Suprapubic skin (tissue), 4 donors: ENCODE measurements at regions not wholly inside any gene's neighbourhood (a gene's known extent, or its start where the extent isn't known, plus 50 kb on each side); places are given as distances from the start of the nearest gene placed in this dataset.
"Not testable (repeated sequence)": the region's sequence is repeated elsewhere in the genome, so short reads cannot be mapped to it uniquely, and the experiment has no call there.

Experiments used
- DNase-seq, 2 donors: peaks; one replicate each; pipeline ENCODE4 v3.0.0-alpha.2; 2019; ENCODE audit warnings: low spot score in 2 of 2
- H3K27ac ChIP-seq: fragments of 200-600 bp; sonication (generic); one replicate; pipeline ENCODE4 v1.5.1; 2019
- H3K27me3 ChIP-seq: fragments of 200-600 bp; sonication (generic); one replicate; pipeline ENCODE4 v1.5.1; 2019
- H3K36me3 ChIP-seq: fragments of 200-600 bp; sonication (generic); one replicate; pipeline ENCODE4 v1.5.1; 2019
- H3K4me1 ChIP-seq: fragments of 200-600 bp; sonication (generic); one replicate; pipeline ENCODE4 v1.5.1; 2019
- H3K4me3 ChIP-seq: fragments of 200-600 bp; sonication (generic); one replicate; pipeline ENCODE4 v1.5.1; 2019; ENCODE audit warnings: mild to moderate bottlenecking
- H3K9me3 ChIP-seq: fragments of 200-600 bp; sonication (generic); one replicate; pipeline ENCODE4 v1.5.1; 2019
- CTCF ChIP-seq, 2 donors: fragments of 200-600 bp in 1 of 2; fragments of 450-650 bp in 1 of 2; sonication (generic) in 1 of 2; IDR thresholded peaks; one replicate each; pipeline ENCODE4 v1.5.1; 2016 to 2019; ENCODE audit warnings: antibody characterized with exemption in 2 of 2, mild to moderate bottlenecking in 1 of 2, moderate library complexity in 1 of 2
- EP300 ChIP-seq: sonication (generic); formaldehyde crosslinking; IDR thresholded peaks from one replicate; pipeline ENCODE4 v1.6.1; 2017; ENCODE audit warnings: antibody characterized with exemption
- POLR2A ChIP-seq, 2 donors: fragments of 450-650 bp; IDR thresholded peaks; one replicate each; pipeline ENCODE4 v1.6.1; 2017; ENCODE audit warnings: antibody characterized with exemption in 2 of 2, mild to moderate bottlenecking in 2 of 2, moderate library complexity in 2 of 2
- POLR2AphosphoS5 ChIP-seq, 3 donors: sonication (generic); formaldehyde crosslinking; IDR thresholded peaks; one replicate each; pipeline ENCODE4 v1.6.1; 2017; ENCODE audit warnings: antibody characterized with exemption in 3 of 3
- WGBS: methylation state at CpG from one replicate; pipeline ENCODE4 v1.1.5; 2018; 5-methylcytosine and 5-hydroxymethylcytosine counted together

- TF ChIP-seq EP300 (no peak), POLR2A (IDR thresholded peaks at IDR 0.05) (no peak), POLR2AphosphoS5 (IDR thresholded peaks at IDR 0.05) (no peak), CTCF (IDR thresholded peaks at IDR 0.05) (no peak)
Observed at GRCh38 chr15:26029146-26029545, 166.0 kb upstream of the ATP10A start.

DNA sequence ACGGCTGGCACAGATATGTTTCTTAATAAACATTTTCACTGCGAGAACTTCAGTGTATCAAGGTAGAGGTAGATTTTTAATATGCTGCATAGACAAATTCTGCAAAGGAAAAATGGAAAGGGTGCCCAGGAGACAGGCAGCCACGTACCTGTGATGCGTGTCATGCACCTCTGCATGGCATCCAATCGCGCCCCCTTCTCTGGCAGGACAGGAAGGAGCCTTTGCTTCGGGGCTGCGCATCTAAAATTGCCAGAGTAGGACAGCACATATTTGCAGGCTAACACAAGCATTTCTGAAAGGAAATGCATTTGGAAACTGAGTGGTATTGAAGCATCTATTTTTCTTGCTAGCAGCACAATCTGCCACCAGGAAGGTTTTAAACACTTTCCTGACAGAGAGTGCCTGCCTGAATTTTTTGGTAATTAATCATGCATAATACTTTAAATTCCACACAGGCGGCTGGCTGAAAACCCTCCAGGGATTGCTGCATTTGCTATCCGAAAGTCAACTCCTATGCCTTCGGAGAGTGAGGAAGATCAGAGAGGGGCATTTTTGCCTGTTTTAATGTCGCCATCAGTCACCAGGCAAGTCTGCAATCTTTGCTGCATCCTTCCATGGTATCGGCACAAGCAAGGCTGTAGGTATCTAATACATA is 165.1 kb upstream of the ATP10A start:
- TF ChIP-seq POLR2AphosphoS5 (IDR thresholded peaks at IDR 0.05) (no peak), EP300 (no peak), POLR2A (IDR thresholded peaks at IDR 0.05) (no peak)
- no peaks in the 10 kb centered on the region for H3K4me1 ChIP-seq
- peaks cover 22% of the 10 kb centered on the region for H3K27me3 ChIP-seq
- 58% methylated on average over 13 of the region's 13 CpGs for WGBS
- H3K27ac ChIP-seq: no peak overlapping the region
- H3K9me3 ChIP-seq: no peaks in the 10 kb centered on the region
- H3K36me3 ChIP-seq: no peaks in the 10 kb centered on the region
- H3K4me3 ChIP-seq: no peak overlapping the region
- DNase-seq: peak; percentile 10 to 47

More at GRCh38 chr15:26029146-26029545, 166.0 kb upstream of the ATP10A start:
- DNase-seq: no peak
- Histone ChIP-seq H3K4me3 (no peak overlapping the region), H3K36me3 (no peaks in the 10 kb centered on the region), H3K27ac (no peak overlapping the region), H3K27me3 (peaks cover 22% of the 10 kb centered on the region), H3K4me1 (no peaks in the 10 kb centered on the region), H3K9me3 (no peaks in the 10 kb centered on the region)
- 78% methylated on average over 6 of the region's 6 CpGs for WGBS

GRCh38 chr15:26026671-26027070 is 163.5 kb upstream of the ATP10A start:
- DNase-seq: peak in 1 of 2 donors; percentile 4
- H3K4me3 ChIP-seq, H3K36me3 ChIP-seq, H3K27ac ChIP-seq, H3K9me3 ChIP-seq, H3K4me1 ChIP-seq: not testable (repeated sequence)
- 79% methylated on average over 3 of the region's 3 CpGs for WGBS
- peaks cover 14% of the 10 kb centered on the region for H3K27me3 ChIP-seq

GRCh38 chr15:26024241-26024640 is 161.1 kb upstream of the ATP10A start:
- no peak for TF ChIP-seq POLR2AphosphoS5 (IDR thresholded peaks at IDR 0.05)
- TF ChIP-seq POLR2A (IDR thresholded peaks at IDR 0.05): no peak
- TF ChIP-seq EP300: no peak
- no peak for TF ChIP-seq CTCF (IDR thresholded peaks at IDR 0.05)
- no peak for DNase-seq
- no peaks in the 10 kb centered on the region for H3K36me3 ChIP-seq
- no peak overlapping the region for H3K4me3 ChIP-seq
- H3K9me3 ChIP-seq: no peaks in the 10 kb centered on the region
- H3K27me3 ChIP-seq: peaks cover 9% of the 10 kb centered on the region
- H3K4me1 ChIP-seq: no peaks in the 10 kb centered on the region
- no peak overlapping the region for H3K27ac ChIP-seq
- 94% methylated on average over 4 of the region's 4 CpGs for WGBS

DNA sequence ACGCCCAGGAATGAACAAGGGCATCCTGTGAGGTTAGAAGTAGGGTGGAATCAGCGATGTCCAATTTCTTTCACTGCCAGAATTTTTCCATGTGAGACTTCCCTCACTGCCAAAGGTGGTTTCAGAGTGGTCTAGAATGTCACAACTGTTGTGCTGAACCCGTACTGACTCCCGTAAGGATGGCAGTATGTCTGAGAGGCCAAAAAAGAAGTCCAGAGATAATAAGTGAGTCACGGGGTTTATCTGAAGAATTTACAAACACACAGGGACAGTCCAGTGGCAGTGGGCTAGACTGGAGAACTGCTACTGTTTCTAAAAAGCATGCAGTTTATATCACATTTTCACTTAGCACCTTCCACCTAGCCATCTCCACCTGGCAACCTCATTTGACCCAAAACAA is 160.6 kb upstream of the ATP10A start:
- 88% methylated on average over 5 of the region's 5 CpGs for WGBS
- no peak overlapping the region for H3K27ac ChIP-seq
- peaks cover 6% of the 10 kb centered on the region for H3K27me3 ChIP-seq
- no peaks in the 10 kb centered on the region for H3K4me1 ChIP-seq
- TF ChIP-seq CTCF (IDR thresholded peaks at IDR 0.05) (no peak), POLR2AphosphoS5 (IDR thresholded peaks at IDR 0.05) (no peak), EP300 (no peak), POLR2A (IDR thresholded peaks at IDR 0.05) (no peak)
- no peaks in the 10 kb centered on the region for H3K36me3 ChIP-seq
- no peak for DNase-seq
- no peak overlapping the region for H3K4me3 ChIP-seq
- no peaks in the 10 kb centered on the region for H3K9me3 ChIP-seq

GRCh38 chr15:26023231-26023630 is 160.1 kb upstream of the ATP10A start:
- no peak overlapping the region for H3K4me3 ChIP-seq
- peak in 1 of 2 donors; percentile 16 for DNase-seq
- H3K4me1 ChIP-seq: no peaks in the 10 kb centered on the region
- WGBS: 89% methylated on average over 10 of the region's 10 CpGs
- no peak overlapping the region for H3K27ac ChIP-seq
- no peaks in the 10 kb centered on the region for H3K9me3 ChIP-seq
- no peak for TF ChIP-seq CTCF (IDR thresholded peaks at IDR 0.05)
- TF ChIP-seq POLR2A (IDR thresholded peaks at IDR 0.05): no peak
- no peak for TF ChIP-seq EP300
- no peak for TF ChIP-seq POLR2AphosphoS5 (IDR thresholded peaks at IDR 0.05)
- H3K27me3 ChIP-seq: peaks cover 6% of the 10 kb centered on the region
- no peaks in the 10 kb centered on the region for H3K36me3 ChIP-seq
